CD4-positive, alpha-beta T cell treated with Interleukin-12 subunit alpha and Interleukin-12 subunit beta, for 1 hour (primary cell): ENCODE measurements at regions not wholly inside any gene's neighbourhood (a gene's known extent, or its start where the extent isn't known, plus 50 kb on each side); places are given as distances from the start of the nearest gene placed in this dataset.
"Not testable (repeated sequence)": the region's sequence is repeated elsewhere in the genome, so short reads cannot be mapped to it uniquely, and the experiment has no call there.

Experiments
- DNase-seq: peaks from one replicate; pipeline ENCODE4 v3.0.0-alpha.2; 2020

GRCh38 chr2:239736358-239737143, 288.6 kb downstream of the NDUFA10 start:
- DNase-seq = no peak

DNA sequence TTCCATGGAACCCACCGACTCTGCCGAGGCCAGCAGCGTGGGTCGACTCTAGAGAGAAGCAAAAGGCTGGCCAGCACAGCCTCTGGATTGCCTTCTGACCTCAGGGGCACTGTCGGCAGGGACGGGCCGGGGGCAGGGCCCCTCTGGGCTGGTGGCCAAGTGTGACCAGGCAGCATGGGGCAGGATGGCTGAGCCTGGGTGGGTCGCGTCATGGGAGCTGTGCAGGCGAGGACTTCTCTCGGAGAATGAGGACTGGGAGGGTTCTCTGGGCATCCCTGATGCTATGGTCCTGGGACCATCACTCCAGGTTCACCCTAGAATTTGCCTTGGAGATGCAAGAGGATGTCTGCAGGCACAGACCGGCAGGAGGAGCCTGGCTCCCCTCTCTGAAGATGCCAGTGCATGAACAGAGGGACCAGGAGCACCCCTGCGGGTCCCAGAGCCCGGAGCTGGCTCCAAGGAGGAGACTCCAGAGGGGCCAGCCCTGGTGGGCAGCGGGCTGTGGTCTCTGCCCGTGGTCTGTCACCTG, 289.2 kb downstream of the NDUFA10 start:
- no peak for DNase-seq

- no peak for DNase-seq
Observed at GRCh38 chr2:239735131-239735828, 289.9 kb downstream of the NDUFA10 start.

- DNase-seq = no peak
Observed at GRCh38 chr2:239734436-239735005, 290.6 kb downstream of the NDUFA10 start.

- DNase-seq = no peak
Observed at GRCh38 chr2:239732666-239733010, 292.5 kb downstream of the NDUFA10 start.

- no peak for DNase-seq
Observed at GRCh38 chr2:239731998-239732665, 293.0 kb downstream of the NDUFA10 start.

GRCh38 chr2:239731422-239731821, 293.7 kb downstream of the NDUFA10 start:
- no peak for DNase-seq

GRCh38 chr2:239730897-239731296, 294.2 kb downstream of the NDUFA10 start:
- DNase-seq = no peak

DNA sequence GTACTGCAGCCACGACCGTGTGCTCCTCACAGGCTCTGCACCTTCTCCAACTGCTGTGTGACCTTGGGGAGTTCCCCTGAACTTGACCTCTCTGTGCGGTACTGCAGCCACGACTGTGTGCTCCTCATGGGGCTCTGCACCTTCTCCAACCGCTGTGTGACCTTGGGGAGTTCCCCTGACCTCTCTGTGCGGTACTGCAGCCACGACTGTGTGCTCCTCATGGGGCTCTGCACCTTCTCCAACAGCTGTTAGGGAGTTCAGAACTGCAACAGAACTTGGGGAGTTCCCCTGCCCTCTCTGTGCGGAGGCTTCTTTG, 294.6 kb downstream of the NDUFA10 start:
- DNase-seq = not testable (repeated sequence)

DNA sequence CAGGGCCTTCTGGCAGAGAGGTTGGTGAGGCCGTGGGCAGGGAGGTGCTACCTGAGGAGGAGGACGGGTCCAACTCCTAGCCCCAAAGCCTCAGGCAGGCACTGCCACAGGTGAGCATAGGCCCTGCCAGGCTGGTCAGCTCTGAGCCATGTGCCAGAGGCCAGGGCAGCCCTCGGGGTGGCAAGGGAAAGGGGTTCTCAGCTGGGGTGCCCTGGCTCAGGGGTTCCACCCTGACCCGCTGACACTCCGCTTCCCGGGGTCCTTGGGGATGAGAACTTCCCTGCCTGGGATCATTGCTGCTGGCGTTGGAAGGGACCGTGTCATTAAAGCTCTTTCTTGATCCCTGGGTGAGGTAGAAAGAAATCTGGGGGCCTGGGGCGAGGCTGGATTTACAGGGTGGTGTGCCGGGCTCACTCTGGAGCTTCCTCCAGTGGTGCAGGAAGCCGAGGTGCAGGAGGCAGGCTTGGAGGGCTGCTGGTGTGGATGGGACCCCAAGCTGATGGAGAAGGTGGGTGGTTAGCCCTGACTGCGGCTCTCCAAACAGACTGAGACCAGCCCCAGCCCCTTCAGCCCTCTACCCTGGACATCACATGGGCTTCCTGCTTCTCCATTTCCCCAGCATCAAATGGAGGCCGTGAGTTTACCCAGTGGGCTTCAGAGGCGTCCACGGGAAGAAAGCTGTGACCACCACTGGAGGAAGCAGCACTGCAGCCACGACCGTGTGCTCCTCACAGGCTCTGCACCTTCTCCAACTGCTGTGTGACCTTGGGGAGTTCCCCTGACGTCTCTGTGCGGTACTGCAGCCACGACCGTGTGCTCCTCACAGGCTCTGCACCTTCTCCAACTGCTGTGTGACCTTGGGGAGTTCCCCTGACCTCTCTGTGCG, 295.2 kb downstream of the NDUFA10 start:
- no peak for DNase-seq

DNA sequence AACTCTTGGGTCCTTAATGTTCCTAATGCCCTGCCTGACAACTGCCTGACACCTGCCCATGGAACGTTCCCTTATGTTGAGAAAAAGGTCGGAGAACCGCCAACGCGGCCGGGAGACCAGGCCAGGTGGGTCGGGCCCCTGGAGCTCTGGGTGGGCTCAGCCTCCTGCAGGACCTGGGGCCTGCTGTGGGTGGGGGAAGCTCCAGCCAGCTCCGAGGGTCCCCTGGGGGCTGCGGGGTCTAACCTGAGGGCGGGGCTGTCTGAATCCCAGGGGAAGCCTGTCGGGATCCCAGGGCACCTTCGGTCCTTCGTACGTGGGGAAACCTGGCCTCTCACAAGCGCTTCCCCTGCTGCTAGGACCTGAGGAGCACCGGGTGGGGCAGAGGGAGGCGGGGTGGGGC, 296.0 kb downstream of the NDUFA10 start:
- DNase-seq = no peak

GRCh38 chr2:239728751-239729150, 296.4 kb downstream of the NDUFA10 start:
- DNase-seq = no peak

DNA sequence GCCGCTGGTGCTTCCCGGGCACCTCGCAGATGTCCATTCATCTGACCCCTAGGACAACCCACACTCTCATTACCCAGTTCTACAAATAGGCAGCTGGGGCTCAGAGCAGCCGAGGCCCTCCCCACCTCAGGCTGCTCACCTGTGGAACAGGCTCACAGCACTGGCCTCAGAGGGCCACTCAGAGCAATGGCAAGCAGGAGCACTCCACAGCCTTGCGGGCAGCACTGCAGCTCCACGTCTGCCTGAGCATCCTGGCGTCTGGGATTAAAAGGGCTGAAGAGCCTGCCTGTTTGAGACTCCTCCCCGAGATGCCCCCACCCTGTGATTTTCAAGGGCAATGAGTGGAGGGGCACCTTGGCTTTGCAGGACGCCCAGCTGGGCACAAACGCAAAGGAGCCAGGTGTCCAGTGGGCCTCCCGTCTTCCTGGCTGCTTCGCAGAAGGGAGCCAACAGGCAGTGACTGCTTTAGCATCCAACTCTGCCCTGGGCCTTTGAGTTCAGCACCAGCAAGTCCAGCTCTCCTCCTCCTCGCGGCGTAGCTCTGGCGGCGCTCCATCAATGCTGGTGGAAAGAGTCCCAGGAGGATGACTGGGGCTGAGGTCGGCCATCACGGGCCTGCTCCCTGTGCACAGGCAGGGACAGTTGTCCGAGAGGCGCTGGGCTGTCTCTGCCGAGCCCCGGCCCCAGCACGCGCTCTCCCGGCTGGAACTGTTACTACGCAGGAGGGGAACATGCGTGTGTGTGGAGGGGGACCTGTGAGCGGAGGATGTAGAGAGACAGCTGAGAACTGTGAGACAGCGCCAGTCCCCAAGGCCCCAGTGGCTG, 297.2 kb downstream of the NDUFA10 start:
- DNase-seq = no peak

GRCh38 chr2:239727182-239727775, 297.9 kb downstream of the NDUFA10 start:
- no peak for DNase-seq

- DNase-seq = no peak
Observed at GRCh38 chr2:239726631-239727181, 298.4 kb downstream of the NDUFA10 start.

GRCh38 chr2:239726091-239726591, 299.0 kb downstream of the NDUFA10 start:
- no peak for DNase-seq

DNA sequence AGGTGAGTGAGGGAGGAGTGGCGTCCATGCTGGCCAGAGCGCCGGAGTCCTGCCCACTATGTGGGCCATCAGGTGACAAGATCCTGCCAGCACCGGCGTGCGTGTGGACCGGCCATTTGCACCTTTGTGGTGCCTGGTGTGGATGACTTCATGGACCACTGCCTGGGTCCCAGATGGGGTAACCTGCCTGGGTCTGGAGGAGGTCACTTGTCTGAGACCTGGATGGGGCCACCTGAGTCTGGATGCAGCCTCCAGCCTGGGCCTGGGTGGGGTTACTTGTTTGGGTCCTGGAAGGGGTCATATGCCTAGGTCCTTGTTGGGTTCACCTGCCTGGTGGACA, 299.6 kb downstream of the NDUFA10 start:
- no peak for DNase-seq

- DNase-seq = no peak
Observed at GRCh38 chr2:239724851-239725550, 300.1 kb downstream of the NDUFA10 start.

- no peak for DNase-seq
Observed at GRCh38 chr2:239724194-239724849, 300.8 kb downstream of the NDUFA10 start.
